C4-2B (cell line): ENCODE measurements at regions not wholly inside any gene's neighbourhood (a gene's known extent, or its start where the extent isn't known, plus 50 kb on each side); places are given as distances from the start of the nearest gene placed in this dataset.

Experiments used
- ZFX ChIP-seq: fragments of 450-650 bp; IDR thresholded peaks from 2 replicates; pipeline ENCODE4 v1.6.1; 2017
- TF ChIP-seq, protein P1 (sequence below): fragments of 450-650 bp; conservative IDR thresholded peaks from 2 replicates; pipeline ENCODE4 v1.5.1; 2017; ENCODE audit warnings: mild to moderate bottlenecking

GRCh38 chr12:107857191-107857590 lies 82.7 kb downstream of the ASCL4 start:
- TF ChIP-seq, protein P1, sequence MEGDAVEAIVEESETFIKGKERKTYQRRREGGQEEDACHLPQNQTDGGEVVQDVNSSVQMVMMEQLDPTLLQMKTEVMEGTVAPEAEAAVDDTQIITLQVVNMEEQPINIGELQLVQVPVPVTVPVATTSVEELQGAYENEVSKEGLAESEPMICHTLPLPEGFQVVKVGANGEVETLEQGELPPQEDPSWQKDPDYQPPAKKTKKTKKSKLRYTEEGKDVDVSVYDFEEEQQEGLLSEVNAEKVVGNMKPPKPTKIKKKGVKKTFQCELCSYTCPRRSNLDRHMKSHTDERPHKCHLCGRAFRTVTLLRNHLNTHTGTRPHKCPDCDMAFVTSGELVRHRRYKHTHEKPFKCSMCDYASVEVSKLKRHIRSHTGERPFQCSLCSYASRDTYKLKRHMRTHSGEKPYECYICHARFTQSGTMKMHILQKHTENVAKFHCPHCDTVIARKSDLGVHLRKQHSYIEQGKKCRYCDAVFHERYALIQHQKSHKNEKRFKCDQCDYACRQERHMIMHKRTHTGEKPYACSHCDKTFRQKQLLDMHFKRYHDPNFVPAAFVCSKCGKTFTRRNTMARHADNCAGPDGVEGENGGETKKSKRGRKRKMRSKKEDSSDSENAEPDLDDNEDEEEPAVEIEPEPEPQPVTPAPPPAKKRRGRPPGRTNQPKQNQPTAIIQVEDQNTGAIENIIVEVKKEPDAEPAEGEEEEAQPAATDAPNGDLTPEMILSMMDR: no peak
- TF ChIP-seq ZFX: no peak
